ENCODE measurements at regions not wholly inside any gene's neighbourhood (a gene's known extent, or its start where the extent isn't known, plus 50 kb on each side); places are given as distances from the start of the nearest gene placed in this dataset.

DNA sequence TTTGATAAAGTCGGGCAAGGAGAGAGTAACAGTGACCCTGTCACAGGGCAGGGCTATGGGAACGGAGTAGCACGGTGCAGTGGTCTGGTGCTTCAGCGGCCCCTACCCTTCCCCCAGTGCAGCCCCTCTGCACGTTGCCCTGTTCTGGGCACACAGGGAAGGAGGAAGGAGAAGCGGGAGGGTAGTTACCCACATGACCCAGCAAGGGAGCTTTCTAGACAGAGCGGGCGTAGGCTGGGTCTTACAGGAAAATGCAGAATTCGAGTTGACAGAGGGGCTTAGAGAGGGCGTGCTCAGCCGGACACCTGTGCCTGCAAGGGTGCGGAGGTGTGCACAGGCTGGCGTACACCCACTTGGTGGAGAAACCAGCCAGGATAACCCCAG is 341.2 kb downstream of the NPHP4 start:
- TF ChIP-seq, protein P1, sequence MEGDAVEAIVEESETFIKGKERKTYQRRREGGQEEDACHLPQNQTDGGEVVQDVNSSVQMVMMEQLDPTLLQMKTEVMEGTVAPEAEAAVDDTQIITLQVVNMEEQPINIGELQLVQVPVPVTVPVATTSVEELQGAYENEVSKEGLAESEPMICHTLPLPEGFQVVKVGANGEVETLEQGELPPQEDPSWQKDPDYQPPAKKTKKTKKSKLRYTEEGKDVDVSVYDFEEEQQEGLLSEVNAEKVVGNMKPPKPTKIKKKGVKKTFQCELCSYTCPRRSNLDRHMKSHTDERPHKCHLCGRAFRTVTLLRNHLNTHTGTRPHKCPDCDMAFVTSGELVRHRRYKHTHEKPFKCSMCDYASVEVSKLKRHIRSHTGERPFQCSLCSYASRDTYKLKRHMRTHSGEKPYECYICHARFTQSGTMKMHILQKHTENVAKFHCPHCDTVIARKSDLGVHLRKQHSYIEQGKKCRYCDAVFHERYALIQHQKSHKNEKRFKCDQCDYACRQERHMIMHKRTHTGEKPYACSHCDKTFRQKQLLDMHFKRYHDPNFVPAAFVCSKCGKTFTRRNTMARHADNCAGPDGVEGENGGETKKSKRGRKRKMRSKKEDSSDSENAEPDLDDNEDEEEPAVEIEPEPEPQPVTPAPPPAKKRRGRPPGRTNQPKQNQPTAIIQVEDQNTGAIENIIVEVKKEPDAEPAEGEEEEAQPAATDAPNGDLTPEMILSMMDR (IDR thresholded peaks at IDR 0.05; ENCODE audit: borderline replicate concordance, extremely low read depth, insufficient read depth): no peak
- Histone ChIP-seq H3K27ac (ENCODE audit: low read depth in 2 of 2, low read length in 2 of 2) (no peak overlapping the region), H3K9ac (ENCODE audit: low read length in 3 of 3) (no peak overlapping the region), H3K4me1 (ENCODE audit: control insufficient read depth in 2 of 3, insufficient read depth in 2 of 3, low read depth in 1 of 3, low read length in 3 of 3) (no peaks in the 10 kb centered on the region), H3K9me3 (ENCODE audit: control insufficient read depth in 2 of 3, insufficient read depth in 1 of 3, low read length in 3 of 3) (no peaks in the 10 kb centered on the region), H3K4me3 (ENCODE audit: low read length in 3 of 3) (no peak overlapping the region), H3K36me3 (ENCODE audit: control insufficient read depth in 2 of 3, insufficient read depth in 3 of 3, low read length in 3 of 3) (no peaks in the 10 kb centered on the region), H3K27me3 (ENCODE audit: control insufficient read depth, insufficient read depth, low read length) (no peaks in the 10 kb centered on the region)
- no peak for FAIRE-seq
- intact Hi-C loops (cut with DNase I): no loop called here
- DNase-seq: no peak

DNA sequence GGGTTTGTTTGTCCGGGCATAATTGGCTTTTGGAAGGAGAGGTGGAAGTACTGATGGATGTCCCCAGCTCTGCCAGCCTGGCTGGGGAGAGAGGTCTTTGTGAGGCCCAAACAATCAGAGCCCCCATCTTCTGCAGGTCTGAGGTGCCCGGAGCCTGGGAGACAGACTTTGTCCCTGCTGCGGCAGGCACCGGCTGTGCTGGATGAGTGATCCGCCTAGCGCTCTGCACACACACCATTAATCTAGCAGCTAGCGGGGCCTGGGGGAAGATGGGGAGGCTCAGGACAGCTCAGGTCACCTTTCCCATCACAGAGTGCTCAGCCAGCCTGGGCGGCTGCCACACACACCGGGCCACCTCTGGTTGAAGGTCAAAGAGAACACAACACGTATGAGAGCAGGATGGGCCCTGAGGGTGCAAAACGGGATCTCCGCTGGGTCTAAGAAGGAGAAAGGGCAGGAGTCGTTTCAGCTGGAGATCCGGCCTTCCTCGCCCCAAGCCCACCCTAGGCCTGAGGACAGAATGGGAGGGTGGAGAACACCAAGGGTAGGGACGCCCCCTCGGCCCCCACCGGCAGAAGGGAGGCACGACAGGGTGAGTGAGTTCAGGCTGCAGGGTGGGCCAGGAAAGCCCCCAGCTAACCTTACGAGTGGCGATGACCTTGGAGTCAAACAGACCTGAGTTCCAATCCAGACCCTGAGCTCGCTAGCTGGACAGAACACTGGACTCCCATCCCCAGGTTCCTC is 341.8 kb downstream of the NPHP4 start:
- H3K36me3 ChIP-seq (ENCODE audit: control insufficient read depth in 2 of 3, insufficient read depth in 3 of 3, low read length in 3 of 3): no peaks in the 10 kb centered on the region
- H3K9ac ChIP-seq (ENCODE audit: low read length in 3 of 3): no peak overlapping the region
- H3K4me3 ChIP-seq (ENCODE audit: low read length in 3 of 3): no peak overlapping the region
- intact Hi-C loops (cut with DNase I): no loop called here
- FAIRE-seq: no peak
- DNase-seq: peak in 4 of 5 donors; percentile 60 to 65 (median 62)
- no peak overlapping the region for H3K27ac ChIP-seq (ENCODE audit: low read depth in 2 of 2, low read length in 2 of 2)
- H3K4me1 ChIP-seq (ENCODE audit: control insufficient read depth in 2 of 3, insufficient read depth in 2 of 3, low read depth in 1 of 3, low read length in 3 of 3): no peaks in the 10 kb centered on the region
- TF ChIP-seq, protein P1 (IDR thresholded peaks at IDR 0.05; ENCODE audit: borderline replicate concordance, extremely low read depth, insufficient read depth): no peak
- H3K9me3 ChIP-seq (ENCODE audit: control insufficient read depth in 2 of 3, insufficient read depth in 1 of 3, low read length in 3 of 3): no peaks in the 10 kb centered on the region
- no peaks in the 10 kb centered on the region for H3K27me3 ChIP-seq (ENCODE audit: control insufficient read depth, insufficient read depth, low read length)

DNA sequence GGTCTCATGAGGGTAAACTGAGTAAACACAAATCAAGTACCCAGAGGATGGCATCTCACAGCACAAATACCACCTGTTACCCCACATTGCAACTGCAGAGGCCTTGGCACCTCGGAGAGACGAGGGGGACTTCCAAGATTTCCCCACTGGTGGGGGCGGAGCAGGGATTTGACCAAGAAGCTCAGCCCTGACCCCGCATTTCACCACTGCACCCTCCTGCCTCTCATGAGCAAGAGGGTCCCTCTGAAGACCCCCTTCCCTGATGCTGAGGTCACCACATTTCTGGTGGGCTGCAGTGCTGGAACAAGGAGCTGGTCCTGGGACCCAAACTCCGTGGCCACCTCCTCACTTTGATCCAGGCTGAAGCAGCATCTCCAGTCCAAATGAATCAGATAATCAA is 342.4 kb downstream of the NPHP4 start:
- Histone ChIP-seq H3K36me3 (ENCODE audit: control insufficient read depth in 2 of 3, insufficient read depth in 3 of 3, low read length in 3 of 3) (no peaks in the 10 kb centered on the region), H3K9me3 (ENCODE audit: control insufficient read depth in 2 of 3, insufficient read depth in 1 of 3, low read length in 3 of 3) (no peaks in the 10 kb centered on the region), H3K27me3 (ENCODE audit: control insufficient read depth, insufficient read depth, low read length) (no peaks in the 10 kb centered on the region), H3K27ac (ENCODE audit: low read depth in 2 of 2, low read length in 2 of 2) (no peak overlapping the region), H3K4me1 (ENCODE audit: control insufficient read depth in 2 of 3, insufficient read depth in 2 of 3, low read depth in 1 of 3, low read length in 3 of 3) (no peaks in the 10 kb centered on the region), H3K4me3 (ENCODE audit: low read length in 3 of 3) (no peak overlapping the region), H3K9ac (ENCODE audit: low read length in 3 of 3) (no peak overlapping the region)
- DNase-seq (no peak), FAIRE-seq (no peak)
- TF ChIP-seq, protein P1 (IDR thresholded peaks at IDR 0.05; ENCODE audit: borderline replicate concordance, extremely low read depth, insufficient read depth): no peak
- intact Hi-C loops (cut with DNase I): no loop called here

DNA sequence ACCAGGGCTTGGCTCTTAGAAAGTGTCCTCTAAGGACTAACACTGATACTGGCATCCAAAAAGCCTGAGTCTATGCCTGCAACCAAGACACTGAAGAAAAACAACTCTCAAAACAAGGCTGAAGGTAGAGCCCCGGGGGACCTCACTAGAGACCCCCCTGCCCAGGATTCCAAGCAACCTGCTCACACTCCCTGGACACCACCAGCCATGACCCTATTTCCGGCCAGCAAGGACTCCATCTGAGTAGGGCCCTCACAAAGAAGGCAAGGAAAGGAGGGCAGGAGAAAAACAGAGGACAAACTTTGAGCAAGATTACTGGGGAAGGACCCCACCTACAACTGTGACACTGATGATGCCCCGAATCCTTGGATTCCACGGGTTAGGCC is 343.1 kb downstream of the NPHP4 start:
- TF ChIP-seq, protein P1 (IDR thresholded peaks at IDR 0.05; ENCODE audit: borderline replicate concordance, extremely low read depth, insufficient read depth): no peak
- DNase-seq: no peak
- Histone ChIP-seq H3K4me1 (ENCODE audit: control insufficient read depth in 2 of 3, insufficient read depth in 2 of 3, low read depth in 1 of 3, low read length in 3 of 3) (no peaks in the 10 kb centered on the region), H3K36me3 (ENCODE audit: control insufficient read depth in 2 of 3, insufficient read depth in 3 of 3, low read length in 3 of 3) (no peaks in the 10 kb centered on the region), H3K4me3 (ENCODE audit: low read length in 3 of 3) (no peak overlapping the region), H3K27me3 (ENCODE audit: control insufficient read depth, insufficient read depth, low read length) (no peaks in the 10 kb centered on the region), H3K9ac (ENCODE audit: low read length in 3 of 3) (no peak overlapping the region), H3K27ac (ENCODE audit: low read depth in 2 of 2, low read length in 2 of 2) (no peak overlapping the region), H3K9me3 (ENCODE audit: control insufficient read depth in 2 of 3, insufficient read depth in 1 of 3, low read length in 3 of 3) (no peaks in the 10 kb centered on the region)
- no peak for FAIRE-seq
- intact Hi-C loops (cut with DNase I): no loop called here
